DOHH2 (cell line): ENCODE measurements at regions not wholly inside any gene's neighbourhood (a gene's known extent, or its start where the extent isn't known, plus 50 kb on each side); places are given as distances from the start of the nearest gene placed in this dataset.
"Not testable (repeated sequence)": the region's sequence is repeated elsewhere in the genome, so short reads cannot be mapped to it uniquely, and the experiment has no call there.

Experiments
- H3F3A ChIP-seq: fragments of 200-600 bp; sonication (generic), shearing (Covaris generic); 2 replicates; pipeline ENCODE4 v1.6.0; 2016; ENCODE audit warnings: antibody characterized with exemption, mild to moderate bottlenecking; ENCODE audit not compliant: control insufficient read depth, insufficient read depth
- H3K27ac ChIP-seq: fragments of 200-600 bp; sonication (generic); 2 replicates; pipeline ENCODE4 v1.5.1; 2014; ENCODE audit warnings: low read depth, mild to moderate bottlenecking, low read length, moderate library complexity
- H3K27me3 ChIP-seq: fragments of 200-600 bp; sonication (generic); 2 replicates; pipeline ENCODE4 v1.6.1; 2014; ENCODE audit warnings: mild to moderate bottlenecking, low read length, mixed read lengths; ENCODE audit not compliant: control insufficient read depth
- H3K36me3 ChIP-seq: fragments of 200-600 bp; sonication (generic); 2 replicates; pipeline ENCODE4 v1.6.1; 2014; ENCODE audit warnings: mild to moderate bottlenecking, low read length, moderate library complexity, mixed read lengths; ENCODE audit not compliant: control insufficient read depth
- H3K4me1 ChIP-seq: fragments of 200-600 bp; sonication (generic); 2 replicates; pipeline ENCODE4 v1.6.1; 2014; ENCODE audit warnings: mild to moderate bottlenecking, low read length, mixed read lengths; ENCODE audit not compliant: control insufficient read depth
- H3K4me2 ChIP-seq: fragments of 200-600 bp; sonication (generic); 2 replicates; pipeline ENCODE4 v1.6.0; 2014; ENCODE audit warnings: mild to moderate bottlenecking, low read length, moderate library complexity
- H3K4me3 ChIP-seq: fragments of 200-600 bp; sonication (generic); 2 replicates; pipeline ENCODE4 v1.5.1; 2014; ENCODE audit warnings: mild to moderate bottlenecking, low read length, mixed read lengths
- H3K79me2 ChIP-seq: fragments of 200-600 bp; sonication (generic); 2 replicates; pipeline ENCODE4 v1.6.1; 2014; ENCODE audit warnings: mild to moderate bottlenecking, low read length, mixed read lengths; ENCODE audit not compliant: control insufficient read depth
- H3K9me2 ChIP-seq: fragments of 200-600 bp; sonication (generic); replicated peaks from 2 replicates; pipeline ENCODE4 v1.6.1; 2014; ENCODE audit warnings: mild to moderate bottlenecking, low read length, mixed read lengths; ENCODE audit not compliant: control insufficient read depth
- H3K9me3 ChIP-seq: fragments of 200-600 bp; sonication (generic); 2 replicates; pipeline ENCODE4 v1.6.1; 2014; ENCODE audit warnings: antibody characterized with exemption, low read length, mixed read lengths; ENCODE audit not compliant: control insufficient read depth, insufficient read depth
- H4K20me1 ChIP-seq: fragments of 200-600 bp; sonication (generic); 2 replicates; pipeline ENCODE4 v1.6.0; 2014; ENCODE audit warnings: low read depth, mild to moderate bottlenecking, antibody characterized with exemption, low read length, moderate library complexity; ENCODE audit not compliant: control insufficient read depth, insufficient read depth
- CTCF ChIP-seq: fragments of 200-600 bp; sonication (generic); IDR thresholded peaks from one replicate; pipeline ENCODE4 v1.5.1; 2014; ENCODE audit warnings: antibody characterized with exemption, mild to moderate bottlenecking, low read depth, low read length; ENCODE audit not compliant: poor library complexity, severe bottlenecking
- EZH2phosphoT487 ChIP-seq: fragments of 200-600 bp; sonication (generic); IDR thresholded peaks from 2 replicates; pipeline ENCODE4 v1.6.1; 2017; ENCODE audit warnings: borderline replicate concordance, mild to moderate bottlenecking, antibody characterized with exemption, low read length, moderate library complexity, mixed read lengths

GRCh38 chr15:77875066-77875721 is 202.3 kb downstream of the TBC1D2B start:
- H3K4me3 ChIP-seq, H3K27me3 ChIP-seq, H3K27ac ChIP-seq, H3K36me3 ChIP-seq, H3K4me2 ChIP-seq, H3F3A ChIP-seq, H4K20me1 ChIP-seq, H3K9me3 ChIP-seq, H3K9me2 ChIP-seq, H3K79me2 ChIP-seq, H3K4me1 ChIP-seq: not testable (repeated sequence)
- peak; percentile 65 for TF ChIP-seq CTCF

GRCh38 chr15:77874063-77874462 is 203.4 kb downstream of the TBC1D2B start:
- Histone ChIP-seq H3K27ac (no peak overlapping the region), H3F3A (no peaks in the 10 kb centered on the region), H3K36me3 (no peaks in the 10 kb centered on the region), H3K79me2 (no peaks in the 10 kb centered on the region), H3K4me3 (no peak overlapping the region), H3K9me3 (no peaks in the 10 kb centered on the region), H4K20me1 (no peaks in the 10 kb centered on the region), H3K27me3 (no peaks in the 10 kb centered on the region), H3K4me2 (no peak overlapping the region), H3K9me2 (no peaks in the 10 kb centered on the region), H3K4me1 (no peaks in the 10 kb centered on the region)
- no peak for TF ChIP-seq CTCF
- TF ChIP-seq EZH2phosphoT487 = no peak

GRCh38 chr15:77872521-77873425 is 204.7 kb downstream of the TBC1D2B start:
- H3K36me3 ChIP-seq, H3K4me3 ChIP-seq, H3K4me1 ChIP-seq, H4K20me1 ChIP-seq, H3K9me3 ChIP-seq, H3K27ac ChIP-seq, H3F3A ChIP-seq, H3K4me2 ChIP-seq, H3K79me2 ChIP-seq, H3K27me3 ChIP-seq, H3K9me2 ChIP-seq: not testable (repeated sequence)

GRCh38 chr15:77871852-77872371 is 205.6 kb downstream of the TBC1D2B start:
- Histone ChIP-seq H3K79me2 (no peaks in the 10 kb centered on the region), H3K9me3 (no peaks in the 10 kb centered on the region), H3K4me2 (no peak overlapping the region), H3K27ac (no peak overlapping the region), H3K27me3 (no peaks in the 10 kb centered on the region), H3K4me1 (no peaks in the 10 kb centered on the region), H3K36me3 (no peaks in the 10 kb centered on the region), H4K20me1 (no peaks in the 10 kb centered on the region), H3F3A (no peaks in the 10 kb centered on the region), H3K9me2 (no peaks in the 10 kb centered on the region), H3K4me3 (no peak overlapping the region)
- TF ChIP-seq EZH2phosphoT487 = no peak
- peak; percentile 57 for TF ChIP-seq CTCF
